Neuronal stem cell (in vitro differentiated cells): ENCODE measurements at regions not wholly inside any gene's neighbourhood (a gene's known extent, or its start where the extent isn't known, plus 50 kb on each side); places are given as distances from the start of the nearest gene placed in this dataset.

ENCODE experiments used
- DNase-seq: peaks from one replicate; pipeline ENCODE4 v3.0.0-alpha.2; 2013; ENCODE audit warnings: low spot score
- H2AFZ ChIP-seq: one replicate; pipeline ENCODE4 v1.6.1; 2013; ENCODE audit warnings: mild to moderate bottlenecking, low read length, inconsistent platforms
- H2AK5ac ChIP-seq: 2 replicates; pipeline ENCODE4 v1.6.1; 2013; ENCODE audit warnings: low read depth, mild to moderate bottlenecking, inconsistent platforms, low read length, moderate library complexity, mixed read lengths
- H2BK120ac ChIP-seq: 2 replicates; pipeline ENCODE4 v1.6.1; 2013; ENCODE audit warnings: low read depth, mild to moderate bottlenecking, inconsistent platforms, low read length, moderate library complexity, mixed read lengths
- H2BK12ac ChIP-seq: one replicate; pipeline ENCODE4 v1.6.1; 2013; ENCODE audit warnings: low read length, inconsistent platforms
- H2BK15ac ChIP-seq: 2 replicates; pipeline ENCODE4 v1.6.1; 2013; ENCODE audit warnings: mild to moderate bottlenecking, low read length, inconsistent platforms, mixed read lengths
- H2BK5ac ChIP-seq: one replicate; pipeline ENCODE4 v1.6.1; 2013; ENCODE audit warnings: inconsistent platforms, mild to moderate bottlenecking, low read length, moderate library complexity
- H3K14ac ChIP-seq: one replicate; pipeline ENCODE4 v1.6.1; 2013; ENCODE audit warnings: low read length, inconsistent platforms
- H3K18ac ChIP-seq: 2 replicates; pipeline ENCODE4 v1.6.1; 2013; ENCODE audit warnings: low read length, inconsistent platforms
- H3K23ac ChIP-seq: 2 replicates; pipeline ENCODE4 v1.6.1; 2013; ENCODE audit warnings: low read depth, mild to moderate bottlenecking, mixed read lengths, low read length, inconsistent platforms; ENCODE audit not compliant: poor library complexity
- H3K27ac ChIP-seq: replicated peaks from 3 replicates; pipeline ENCODE4 v1.5.1; 2013; ENCODE audit warnings: low read length, inconsistent platforms
- H3K27me3 ChIP-seq, 3 experiments: 2 replicates each; pipeline ENCODE4 v1.6.1; 2013; ENCODE audit warnings: low read length in 3 of 3, mild to moderate bottlenecking in 2 of 3, inconsistent platforms in 1 of 3, low read depth in 1 of 3, mixed read lengths in 1 of 3, moderate library complexity in 1 of 3; ENCODE audit not compliant: control insufficient read depth in 3 of 3, insufficient read depth in 3 of 3
- H3K36me3 ChIP-seq, 2 donors: replicated peaks in 1 of 2; 2 replicates each; pipeline ENCODE4 v1.6.1; 2013; ENCODE audit warnings: low read length in 2 of 2; ENCODE audit not compliant: control insufficient read depth in 2 of 2, insufficient read depth in 2 of 2
- H3K4ac ChIP-seq: 2 replicates; pipeline ENCODE4 v1.6.1; 2013; ENCODE audit warnings: inconsistent platforms, mild to moderate bottlenecking, low read length, moderate library complexity
- H3K4me1 ChIP-seq, 2 donors: 1 replicate in 1 of 2; 2 replicates in 1 of 2; pipeline ENCODE4 v1.6.1; 2013; ENCODE audit warnings: low read length in 2 of 2, low read depth in 1 of 2; ENCODE audit not compliant: control insufficient read depth in 2 of 2, insufficient read depth in 1 of 2
- H3K4me2 ChIP-seq: one replicate; pipeline ENCODE4 v1.6.1; 2013; ENCODE audit warnings: mild to moderate bottlenecking, low read length, inconsistent platforms; ENCODE audit not compliant: insufficient read depth, poor library complexity, severe bottlenecking
- H3K4me3 ChIP-seq, 2 donors: 2 replicates each; pipeline ENCODE4 v1.5.1; 2013; ENCODE audit warnings: low read length in 2 of 2, mild to moderate bottlenecking in 2 of 2, inconsistent platforms in 1 of 2, moderate library complexity in 1 of 2
- H3K79me1 ChIP-seq: one replicate; pipeline ENCODE4 v1.6.1; 2013; ENCODE audit warnings: low read depth, mild to moderate bottlenecking, inconsistent platforms, low read length, moderate library complexity
- H3K9ac ChIP-seq: one replicate; pipeline ENCODE4 v1.6.1; 2013; ENCODE audit warnings: mild to moderate bottlenecking, low read depth, low read length, inconsistent platforms; ENCODE audit not compliant: poor library complexity
- H3K9me3 ChIP-seq, 2 donors: replicated peaks in 1 of 2; 2 replicates each; pipeline versions ENCODE3 to v1.6.1; 2013; ENCODE audit warnings: low read length in 2 of 2, mild to moderate bottlenecking in 2 of 2, inconsistent platforms in 1 of 2, low read depth in 1 of 2, mixed read lengths in 1 of 2, moderate library complexity in 1 of 2; ENCODE audit not compliant: control insufficient read depth in 2 of 2, insufficient read depth in 1 of 2
- H4K8ac ChIP-seq: one replicate; pipeline ENCODE4 v1.6.1; 2013; ENCODE audit warnings: low read depth, mild to moderate bottlenecking, inconsistent platforms, low read length, moderate library complexity
- H4K91ac ChIP-seq: one replicate; pipeline ENCODE4 v1.6.1; 2013; ENCODE audit warnings: low read length, low read depth, mild to moderate bottlenecking, inconsistent platforms; ENCODE audit not compliant: poor library complexity
- WGBS, 2 donors: extraction: QIAGEN DNeasy Blood & Tissue Kit; methylation state at CpG; one replicate each; pipeline ENCODE4 v1.1.7; 2013; ENCODE audit warnings: missing lambda C conversion rate in 2 of 2, mixed read lengths in 1 of 2; ENCODE audit not compliant: insufficient read length in 2 of 2, insufficient replicate concordance in 1 of 2; ENCODE audit errors: extremely low coverage in 2 of 2; 5-methylcytosine and 5-hydroxymethylcytosine counted together

DNA sequence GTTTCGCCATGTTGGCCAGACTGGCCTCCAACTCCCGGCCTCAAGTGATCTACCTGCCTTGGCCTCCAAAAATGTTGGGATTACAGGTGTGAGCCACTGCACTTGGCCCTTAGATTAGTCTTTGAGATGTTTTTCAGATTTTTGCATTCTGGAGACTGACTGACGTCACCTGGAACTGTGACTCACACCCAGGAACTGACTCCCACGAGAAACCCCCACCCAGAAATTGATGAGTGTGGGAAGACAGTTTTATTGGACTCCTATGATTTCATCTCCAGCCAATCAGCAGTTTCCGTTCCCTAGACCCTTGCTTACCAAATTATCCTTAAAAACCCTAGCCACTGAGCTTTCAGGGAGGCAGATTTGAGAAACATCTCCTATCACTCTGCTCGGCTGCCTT is 867.3 kb downstream of the TYW1 start:
- H3K9ac ChIP-seq, result no peak overlapping the region
- WGBS, 2 donors, result no CpG with 5 or more reads among the region's 6 CpGs
- no peaks in the 10 kb centered on the region for H3K27me3 ChIP-seq
- DNase-seq, result no peak
- no peak overlapping the region for H3K23ac ChIP-seq
- H2AK5ac ChIP-seq, result no peak overlapping the region
- no peak overlapping the region for H3K4me2 ChIP-seq
- no peak overlapping the region for H3K14ac ChIP-seq
- no peaks in the 10 kb centered on the region for H3K79me1 ChIP-seq
- no peak overlapping the region for H2BK120ac ChIP-seq
- no peak overlapping the region for H2BK5ac ChIP-seq
- no peaks in the 10 kb centered on the region for H3K36me3 ChIP-seq
- no peak overlapping the region for H2AFZ ChIP-seq
- H2BK15ac ChIP-seq, result no peak overlapping the region
- H3K4ac ChIP-seq, result no peak overlapping the region
- H2BK12ac ChIP-seq, result no peak overlapping the region
- no peak overlapping the region for H3K4me3 ChIP-seq
- H4K8ac ChIP-seq, result no peak overlapping the region
- H3K18ac ChIP-seq, result no peak overlapping the region
- H3K9me3 ChIP-seq, result peaks cover 0 to 3% of the 10 kb centered on the region in 2 donors
- no peaks in the 10 kb centered on the region for H3K4me1 ChIP-seq
- H3K27ac ChIP-seq, result no peak overlapping the region
- no peak overlapping the region for H4K91ac ChIP-seq

DNA sequence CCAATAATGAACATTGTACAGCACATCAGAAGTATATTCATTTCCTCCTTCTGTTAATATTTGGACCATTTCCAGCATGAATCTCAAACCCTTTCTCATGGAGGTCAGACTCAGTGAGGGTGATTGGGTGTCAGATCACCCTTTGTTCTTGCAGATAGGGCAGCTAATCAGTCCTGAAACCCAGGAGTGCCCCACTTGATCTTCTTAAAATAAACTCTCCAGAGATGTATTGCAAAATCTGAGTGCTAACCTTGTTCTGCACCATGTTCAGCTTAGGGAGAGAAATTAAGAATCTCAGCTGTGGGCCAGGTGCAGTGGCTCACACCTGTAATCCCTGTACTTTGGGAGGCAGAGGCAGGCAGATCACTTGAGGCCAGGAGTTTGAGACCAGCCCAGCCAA is 869.4 kb downstream of the TYW1 start:
- Histone ChIP-seq H3K79me1 (no peaks in the 10 kb centered on the region), H3K4me2 (no peak overlapping the region), H3K9me3 (peaks cover 0 to 3% of the 10 kb centered on the region in 2 donors), H3K14ac (no peak overlapping the region), H2AK5ac (no peak overlapping the region), H2BK12ac (no peak overlapping the region), H2BK15ac (no peak overlapping the region), H3K4me3 (no peak overlapping the region), H3K36me3 (no peaks in the 10 kb centered on the region), H2BK120ac (no peak overlapping the region), H4K8ac (no peak overlapping the region), H3K23ac (no peak overlapping the region), H3K27ac (no peak overlapping the region), H3K4ac (no peak overlapping the region), H4K91ac (no peak overlapping the region), H2AFZ (no peak overlapping the region), H3K27me3 (no peaks in the 10 kb centered on the region), H3K4me1 (no peaks in the 10 kb centered on the region), H3K18ac (no peak overlapping the region), H3K9ac (no peak overlapping the region), H2BK5ac (no peak overlapping the region)
- no peak for DNase-seq

DNA sequence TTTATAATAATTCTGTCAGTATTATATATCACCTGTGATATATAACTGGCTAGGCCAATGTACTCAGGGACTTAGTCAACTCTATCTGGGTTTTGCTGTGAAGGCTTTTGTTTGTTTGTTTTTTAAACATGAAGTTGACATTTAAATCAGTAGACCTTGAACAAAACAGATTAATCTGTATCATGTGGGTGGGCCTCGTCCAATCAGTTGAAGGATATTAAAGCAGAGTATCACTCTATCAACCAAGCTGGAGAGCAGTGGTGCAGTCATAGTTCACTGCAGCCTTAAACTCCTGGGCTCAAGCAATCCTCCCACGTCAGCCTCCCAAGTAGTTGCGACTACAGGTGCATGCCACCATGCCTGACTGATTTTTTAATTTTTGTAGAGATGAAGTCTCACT is 870.2 kb downstream of the TYW1 start:
- Histone ChIP-seq H3K14ac (no peak overlapping the region), H3K9ac (no peak overlapping the region), H3K4me3 (no peak overlapping the region), H3K27me3 (no peaks in the 10 kb centered on the region), H3K27ac (no peak overlapping the region), H4K91ac (no peak overlapping the region), H3K18ac (no peak overlapping the region), H2BK5ac (no peak overlapping the region), H2BK120ac (no peak overlapping the region), H2BK12ac (no peak overlapping the region), H3K79me1 (no peaks in the 10 kb centered on the region), H3K9me3 (no peaks in the 10 kb centered on the region), H3K23ac (no peak overlapping the region), H3K36me3 (no peaks in the 10 kb centered on the region), H2BK15ac (no peak overlapping the region), H3K4me1 (no peaks in the 10 kb centered on the region), H4K8ac (no peak overlapping the region), H3K4me2 (no peak overlapping the region), H2AFZ (no peak overlapping the region), H2AK5ac (no peak overlapping the region), H3K4ac (no peak overlapping the region)
- WGBS, 2 donors, result no CpG with 5 or more reads among the region's 3 CpGs
- no peak for DNase-seq

DNA sequence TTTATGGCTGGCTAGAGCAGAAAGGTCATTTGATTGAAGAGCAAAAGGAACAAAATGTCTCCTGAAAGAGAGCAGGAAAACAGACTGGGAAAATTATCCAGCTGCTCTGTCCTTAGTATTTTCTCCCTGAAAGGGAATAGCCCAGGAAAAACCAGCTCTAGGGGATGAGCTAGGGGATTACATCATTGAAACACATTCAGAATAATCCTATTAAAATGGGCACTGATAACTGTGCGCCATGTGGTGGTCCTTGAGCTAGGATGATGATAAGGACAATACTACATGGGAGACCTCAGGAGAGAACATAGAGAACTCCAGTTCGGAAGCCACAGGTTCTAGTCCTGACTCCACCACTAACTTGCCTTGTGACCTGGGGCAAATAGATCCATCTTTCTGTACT is 873.8 kb downstream of the TYW1 start:
- H4K91ac ChIP-seq, result no peak overlapping the region
- H3K27ac ChIP-seq, result no peak overlapping the region
- H3K4me2 ChIP-seq, result no peak overlapping the region
- no peak overlapping the region for H2BK12ac ChIP-seq
- no peak overlapping the region for H3K18ac ChIP-seq
- H3K9me3 ChIP-seq, result no peaks in the 10 kb centered on the region
- no peak overlapping the region for H3K4ac ChIP-seq
- no peak overlapping the region for H2BK120ac ChIP-seq
- no peaks in the 10 kb centered on the region for H3K36me3 ChIP-seq
- no peak overlapping the region for H2AFZ ChIP-seq
- no peak overlapping the region for H3K4me3 ChIP-seq
- no peak overlapping the region for H3K14ac ChIP-seq
- H3K23ac ChIP-seq, result no peak overlapping the region
- WGBS, 2 donors, result no CpG with 5 or more reads among the region's 2 CpGs
- no peak overlapping the region for H2BK15ac ChIP-seq
- no peak overlapping the region for H2AK5ac ChIP-seq
- no peak for DNase-seq
- H3K79me1 ChIP-seq, result no peaks in the 10 kb centered on the region
- no peaks in the 10 kb centered on the region for H3K27me3 ChIP-seq
- H4K8ac ChIP-seq, result no peak overlapping the region
- H3K9ac ChIP-seq, result no peak overlapping the region
- no peaks in the 10 kb centered on the region for H3K4me1 ChIP-seq
- no peak overlapping the region for H2BK5ac ChIP-seq
